ENCODE measurements at regions not wholly inside any gene's neighbourhood (a gene's known extent, or its start where the extent isn't known, plus 50 kb on each side); places are given as distances from the start of the nearest gene placed in this dataset.
A peak's percentile ranks its signal among the peaks of the same experiment; 100 is the strongest.

DNA sequence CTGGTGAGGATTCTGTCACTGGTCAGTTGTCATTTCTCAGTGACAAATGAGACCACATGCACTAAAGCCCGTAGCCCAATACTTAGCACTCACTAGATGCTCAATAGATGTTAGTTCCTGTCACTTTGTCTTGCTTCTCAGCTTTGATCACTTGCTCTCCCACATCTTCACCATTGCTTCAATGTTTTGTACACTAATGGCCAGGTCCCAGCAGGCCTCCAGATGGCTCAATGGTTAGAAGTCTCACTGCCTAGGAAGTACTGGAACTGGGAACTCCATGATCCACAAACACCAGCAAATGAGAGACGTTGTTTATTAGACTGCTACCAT is 502.8 kb upstream of the JARID2 start:
- H3K4me3 ChIP-seq, result no peak overlapping the region
- 73% methylated on average over 2 of the region's 2 CpGs for WGBS, 2 donors

DNA sequence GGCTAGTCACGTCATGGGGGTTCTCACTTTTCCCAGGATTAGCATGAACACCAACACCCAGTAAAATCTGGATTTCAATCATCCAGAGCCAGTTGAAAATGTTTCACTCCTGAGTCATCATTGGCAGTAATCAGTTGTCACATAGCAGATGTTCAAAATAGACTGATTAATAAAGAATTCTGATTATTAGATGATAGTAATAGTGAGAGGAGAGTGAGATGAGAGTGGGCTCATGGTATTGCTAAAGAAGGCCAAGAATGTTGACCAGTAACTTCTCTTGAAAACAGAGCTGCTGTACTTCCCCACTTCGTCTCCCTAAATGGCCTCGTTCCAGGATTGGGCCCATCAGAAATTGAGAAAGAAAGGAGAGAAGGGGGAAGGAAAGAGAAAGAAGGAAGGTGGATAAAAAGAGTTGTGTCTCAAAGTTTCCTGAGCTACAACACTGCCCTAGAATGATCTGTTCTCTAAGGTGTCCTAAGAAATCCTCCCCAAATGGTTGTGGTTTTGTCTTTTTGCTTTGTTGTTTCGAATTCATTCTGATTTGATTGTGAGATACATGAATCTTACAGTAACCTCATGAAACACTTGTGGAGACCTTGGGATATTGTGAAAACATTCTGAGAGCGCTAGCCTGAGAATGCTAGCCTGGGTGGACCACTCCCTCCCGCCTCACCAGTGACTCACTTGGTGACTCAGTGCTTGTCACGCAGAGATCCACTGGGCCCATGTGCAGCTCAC is 502.2 kb upstream of the JARID2 start:
- H3K9me3 ChIP-seq, result no peaks in the 10 kb centered on the region
- H3K36me3 ChIP-seq (replicated peaks in 1 of 2; ENCODE audit: insufficient read depth in 1 of 2, low read depth in 2 of 2), result no peaks in the 10 kb centered on the region
- TF ChIP-seq, protein P1, sequence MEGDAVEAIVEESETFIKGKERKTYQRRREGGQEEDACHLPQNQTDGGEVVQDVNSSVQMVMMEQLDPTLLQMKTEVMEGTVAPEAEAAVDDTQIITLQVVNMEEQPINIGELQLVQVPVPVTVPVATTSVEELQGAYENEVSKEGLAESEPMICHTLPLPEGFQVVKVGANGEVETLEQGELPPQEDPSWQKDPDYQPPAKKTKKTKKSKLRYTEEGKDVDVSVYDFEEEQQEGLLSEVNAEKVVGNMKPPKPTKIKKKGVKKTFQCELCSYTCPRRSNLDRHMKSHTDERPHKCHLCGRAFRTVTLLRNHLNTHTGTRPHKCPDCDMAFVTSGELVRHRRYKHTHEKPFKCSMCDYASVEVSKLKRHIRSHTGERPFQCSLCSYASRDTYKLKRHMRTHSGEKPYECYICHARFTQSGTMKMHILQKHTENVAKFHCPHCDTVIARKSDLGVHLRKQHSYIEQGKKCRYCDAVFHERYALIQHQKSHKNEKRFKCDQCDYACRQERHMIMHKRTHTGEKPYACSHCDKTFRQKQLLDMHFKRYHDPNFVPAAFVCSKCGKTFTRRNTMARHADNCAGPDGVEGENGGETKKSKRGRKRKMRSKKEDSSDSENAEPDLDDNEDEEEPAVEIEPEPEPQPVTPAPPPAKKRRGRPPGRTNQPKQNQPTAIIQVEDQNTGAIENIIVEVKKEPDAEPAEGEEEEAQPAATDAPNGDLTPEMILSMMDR (IDR thresholded peaks at IDR 0.05), result no peak
- TF ChIP-seq POLR2A (IDR thresholded peaks at IDR 0.05), result no peak
- intact Hi-C loops (cut with DNase I), result no loop called here
- H3K4me3 ChIP-seq, result no peak overlapping the region
- H3K27me3 ChIP-seq, result no peaks in the 10 kb centered on the region
- ATAC-seq (no peak), DNase-seq (peak in 1 of 4 donors; percentile 61)
- no peaks in the 10 kb centered on the region for H3K4me1 ChIP-seq
- WGBS, 2 donors, result 76% methylated on average over 7 of the region's 7 CpGs
- H3K27ac ChIP-seq, result peak overlapping the region in 1 of 4 donors; percentile 2

More for the DNA sequence above, 502.8 kb upstream of the JARID2 start:
- DNase-seq, result no peak
- Histone ChIP-seq H3K4me1 (no peaks in the 10 kb centered on the region), H3K27ac (peak overlapping the region in 1 of 4 donors; percentile 2), H3K9me3 (no peaks in the 10 kb centered on the region), H3K27me3 (no peaks in the 10 kb centered on the region), H3K36me3 (replicated peaks in 1 of 2; ENCODE audit: insufficient read depth in 1 of 2, low read depth in 2 of 2) (no peaks in the 10 kb centered on the region)
- intact Hi-C loops (cut with DNase I), result no loop called here
- TF ChIP-seq, protein P1 (IDR thresholded peaks at IDR 0.05), result no peak
- TF ChIP-seq POLR2A (IDR thresholded peaks at IDR 0.05), result no peak
- ATAC-seq, result no peak

DNA sequence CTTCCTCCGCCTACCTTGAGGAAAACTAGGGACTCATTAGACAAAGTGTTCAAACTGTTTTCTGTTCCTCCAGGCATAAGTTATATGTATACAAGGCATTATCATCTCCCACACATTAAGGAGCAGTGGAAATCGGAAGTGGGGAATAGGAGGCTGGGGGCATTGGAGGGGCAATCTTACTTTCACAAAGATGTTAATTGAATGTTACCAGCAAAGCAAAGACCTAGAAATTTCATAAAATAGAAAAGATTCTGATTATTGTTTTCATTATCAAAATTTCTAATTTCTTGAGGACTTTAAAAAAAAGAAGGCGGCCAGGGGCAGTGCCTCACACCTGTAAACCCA is 501.7 kb upstream of the JARID2 start:
- Histone ChIP-seq H3K4me1 (no peaks in the 10 kb centered on the region), H3K27ac (no peak overlapping the region), H3K9me3 (no peaks in the 10 kb centered on the region), H3K36me3 (replicated peaks in 1 of 2; ENCODE audit: insufficient read depth in 1 of 2, low read depth in 2 of 2) (no peaks in the 10 kb centered on the region), H3K27me3 (no peaks in the 10 kb centered on the region), H3K4me3 (no peak overlapping the region)
- DNase-seq, result no peak
- intact Hi-C loops (cut with DNase I), result no loop called here
- TF ChIP-seq POLR2A (IDR thresholded peaks at IDR 0.05), result no peak
- TF ChIP-seq, protein P1 (IDR thresholded peaks at IDR 0.05), result no peak
- 84 to 96% methylated on average over 3 of the region's 3 CpGs for WGBS, 2 donors
- no peak for ATAC-seq

DNA sequence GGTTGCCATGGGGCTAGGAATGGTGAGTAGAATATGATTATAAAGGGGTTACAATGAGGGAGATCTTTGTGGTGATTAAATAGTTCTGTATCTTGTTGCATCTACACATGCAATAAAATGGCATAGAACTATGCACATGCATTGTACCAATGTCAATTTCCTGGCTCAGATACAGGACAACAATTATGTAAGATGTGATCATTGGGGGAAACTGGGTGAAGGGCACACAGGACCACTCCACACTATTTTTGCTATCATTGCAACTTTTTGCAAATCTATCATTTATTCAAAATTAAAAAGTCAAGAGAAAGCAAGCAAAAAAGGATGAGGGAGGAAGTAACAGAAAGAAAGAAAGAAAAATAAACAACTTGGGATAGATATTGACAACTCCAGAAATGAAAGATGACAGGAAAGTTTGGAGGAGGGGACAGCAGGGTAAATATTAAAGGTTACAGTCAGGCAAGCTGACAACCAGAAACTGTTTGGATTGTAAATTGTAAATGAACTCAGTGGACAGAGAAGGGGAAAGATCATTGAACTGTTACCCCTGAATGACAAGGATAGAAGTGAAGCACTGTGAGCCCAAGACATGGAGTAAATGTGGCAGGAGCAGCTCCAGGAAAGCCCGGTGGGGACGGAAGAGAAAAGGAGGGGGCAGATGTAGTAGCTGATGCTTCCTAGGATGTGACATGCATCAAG is 499.6 kb upstream of the JARID2 start:
- WGBS, 2 donors, result 79 to 81% methylated on average over 2 of the region's 2 CpGs
- no peaks in the 10 kb centered on the region for H3K27me3 ChIP-seq
- TF ChIP-seq, protein P1 (IDR thresholded peaks at IDR 0.05), result no peak
- no peak for TF ChIP-seq POLR2A (IDR thresholded peaks at IDR 0.05)

More for the DNA sequence above, 499.6 kb upstream of the JARID2 start:
- Histone ChIP-seq H3K4me3 (no peak overlapping the region), H3K36me3 (replicated peaks in 1 of 2; ENCODE audit: insufficient read depth in 1 of 2, low read depth in 2 of 2) (no peaks in the 10 kb centered on the region), H3K27ac (no peak overlapping the region), H3K9me3 (no peaks in the 10 kb centered on the region), H3K4me1 (no peaks in the 10 kb centered on the region)
- DNase-seq (no peak), ATAC-seq (no peak)
- intact Hi-C loops (cut with DNase I), result no loop called here

All from body of pancreas (tissue), 4 donors.